ENCODE measurements at regions not wholly inside any gene's neighbourhood (a gene's known extent, or its start where the extent isn't known, plus 50 kb on each side); places are given as distances from the start of the nearest gene placed in this dataset.

DNA sequence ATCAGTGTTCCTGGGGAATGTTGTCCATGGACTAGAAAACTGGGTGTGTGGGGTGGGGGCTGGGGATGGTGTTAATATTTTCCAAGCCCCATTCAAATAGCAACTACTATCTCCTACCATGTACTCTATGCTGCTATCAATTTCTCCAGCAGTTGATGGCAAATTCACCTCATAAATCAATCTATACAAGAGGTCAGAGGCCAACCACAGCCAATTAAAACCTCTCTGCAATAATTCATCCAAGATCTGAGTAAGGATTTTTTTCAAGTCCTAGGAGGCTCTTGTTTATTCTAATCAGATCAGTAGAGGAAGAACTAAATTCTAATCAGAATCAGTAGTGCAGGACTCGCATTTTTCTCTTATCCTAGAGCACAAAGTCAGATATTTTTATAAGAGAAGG is 73.4 kb upstream of the WT1 start:
- Mint-ChIP-seq H3K9me3 (ENCODE audit: insufficient read depth) (no peaks in the 10 kb centered on the region), H3K27ac (no peak overlapping the region), H3K4me3 (no peak overlapping the region), H3K27me3 (peaks cover 14% of the 10 kb centered on the region), H3K4me1 (no peaks in the 10 kb centered on the region)
- WGBS (ENCODE audit: insufficient coverage): no CpG with 5 or more reads among the region's 1 CpG
- H3K4me2 ChIP-seq (replicated peaks; ENCODE audit: low read depth, low read length, poor library complexity, severe bottlenecking): no peak overlapping the region
- H3K4me1 ChIP-seq (ENCODE audit: control insufficient read depth in 2 of 2, insufficient read depth in 2 of 2, low read length in 2 of 2): no peaks in the 10 kb centered on the region
- no peak overlapping the region for H3K4me3 ChIP-seq (ENCODE audit: control extremely low read depth in 1 of 5, extremely low read depth in 1 of 5, insufficient read depth in 1 of 5, low read depth in 2 of 5, low read length in 4 of 5)
- H3K9me3 ChIP-seq (ENCODE audit: control extremely low read depth in 1 of 3, control insufficient read depth in 2 of 3, insufficient read depth in 1 of 3, low read length in 2 of 3): no peaks in the 10 kb centered on the region
- no peak overlapping the region for H2AFZ ChIP-seq (ENCODE audit: insufficient read depth, low read depth, low read length, poor library complexity, severe bottlenecking)
- H3K27ac ChIP-seq (ENCODE audit: low read length in 2 of 2): no peak overlapping the region
- ChIA-PET POLR2A (no interaction called here), CTCF (no interaction called here)
- DNase-seq (no peak), ATAC-seq (ENCODE audit: low read depth) (no peak)
- no peak overlapping the region for H3K9ac ChIP-seq (ENCODE audit: low read length)
- intact Hi-C loops (cut with micrococcal nuclease): no loop called here
- TF ChIP-seq EZH2 (IDR thresholded peaks at IDR 0.05; ENCODE audit: borderline replicate concordance, insufficient read depth, low read depth, low read length, poor library complexity, severe bottlenecking): no peak
- TF ChIP-seq, protein P1, sequence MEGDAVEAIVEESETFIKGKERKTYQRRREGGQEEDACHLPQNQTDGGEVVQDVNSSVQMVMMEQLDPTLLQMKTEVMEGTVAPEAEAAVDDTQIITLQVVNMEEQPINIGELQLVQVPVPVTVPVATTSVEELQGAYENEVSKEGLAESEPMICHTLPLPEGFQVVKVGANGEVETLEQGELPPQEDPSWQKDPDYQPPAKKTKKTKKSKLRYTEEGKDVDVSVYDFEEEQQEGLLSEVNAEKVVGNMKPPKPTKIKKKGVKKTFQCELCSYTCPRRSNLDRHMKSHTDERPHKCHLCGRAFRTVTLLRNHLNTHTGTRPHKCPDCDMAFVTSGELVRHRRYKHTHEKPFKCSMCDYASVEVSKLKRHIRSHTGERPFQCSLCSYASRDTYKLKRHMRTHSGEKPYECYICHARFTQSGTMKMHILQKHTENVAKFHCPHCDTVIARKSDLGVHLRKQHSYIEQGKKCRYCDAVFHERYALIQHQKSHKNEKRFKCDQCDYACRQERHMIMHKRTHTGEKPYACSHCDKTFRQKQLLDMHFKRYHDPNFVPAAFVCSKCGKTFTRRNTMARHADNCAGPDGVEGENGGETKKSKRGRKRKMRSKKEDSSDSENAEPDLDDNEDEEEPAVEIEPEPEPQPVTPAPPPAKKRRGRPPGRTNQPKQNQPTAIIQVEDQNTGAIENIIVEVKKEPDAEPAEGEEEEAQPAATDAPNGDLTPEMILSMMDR (IDR thresholded peaks at IDR 0.05): no peak
- H3K27me3 ChIP-seq (replicated peaks in 1 of 4; ENCODE audit: control extremely low read depth in 1 of 4, control insufficient read depth in 3 of 4, insufficient read depth in 4 of 4, low read length in 3 of 4): peaks cover 0 to 2% (median 0%) of the 10 kb centered on the region in 4 experiments
- no peaks in the 10 kb centered on the region for H4K20me1 ChIP-seq (ENCODE audit: control insufficient read depth, insufficient read depth, low read length, poor library complexity, severe bottlenecking)
- no peaks in the 10 kb centered on the region for H3K36me3 ChIP-seq (replicated peaks in 1 of 2; ENCODE audit: control extremely low read depth in 1 of 2, control insufficient read depth in 1 of 2, extremely low read depth in 1 of 2, insufficient read depth in 2 of 2, low read length in 1 of 2)
- no peaks in the 10 kb centered on the region for H3K79me2 ChIP-seq (ENCODE audit: control insufficient read depth, insufficient read depth, low read length)

DNA sequence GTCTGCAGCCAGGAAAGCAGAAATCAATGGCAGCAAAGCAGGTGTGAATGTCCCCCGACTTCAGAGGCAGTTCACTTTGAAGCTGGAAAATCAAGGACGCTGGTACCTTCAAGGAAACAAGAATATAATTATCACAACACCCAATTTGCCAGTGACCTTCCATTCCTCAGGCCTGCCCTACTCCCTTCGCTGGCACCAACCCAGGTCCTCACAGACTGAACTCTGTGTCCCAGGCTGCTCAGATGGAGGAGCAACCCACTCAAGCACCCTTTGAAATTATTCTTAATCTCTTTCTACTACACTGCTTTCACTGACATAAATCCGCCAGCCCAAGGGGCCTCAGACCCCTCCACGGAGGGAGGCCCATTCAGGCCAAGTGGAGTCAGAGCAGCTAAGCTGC is 64.7 kb upstream of the WT1 start:
- Mint-ChIP-seq H3K4me1 (no peaks in the 10 kb centered on the region), H3K9me3 (ENCODE audit: insufficient read depth) (no peaks in the 10 kb centered on the region), H3K4me3 (no peak overlapping the region), H3K27ac (no peak overlapping the region), H3K27me3 (peaks cover 7% of the 10 kb centered on the region)
- Histone ChIP-seq H3K9ac (ENCODE audit: low read length) (no peak overlapping the region), H3K4me2 (replicated peaks; ENCODE audit: low read depth, low read length, poor library complexity, severe bottlenecking) (no peak overlapping the region), H2AFZ (ENCODE audit: insufficient read depth, low read depth, low read length, poor library complexity, severe bottlenecking) (no peak overlapping the region), H3K27me3 (replicated peaks in 1 of 4; ENCODE audit: control extremely low read depth in 1 of 4, control insufficient read depth in 3 of 4, insufficient read depth in 4 of 4, low read length in 3 of 4) (no peaks in the 10 kb centered on the region), H3K79me2 (ENCODE audit: control insufficient read depth, insufficient read depth, low read length) (no peaks in the 10 kb centered on the region), H3K36me3 (replicated peaks in 1 of 2; ENCODE audit: control extremely low read depth in 1 of 2, control insufficient read depth in 1 of 2, extremely low read depth in 1 of 2, insufficient read depth in 2 of 2, low read length in 1 of 2) (no peaks in the 10 kb centered on the region), H3K4me3 (ENCODE audit: control extremely low read depth in 1 of 5, extremely low read depth in 1 of 5, insufficient read depth in 1 of 5, low read depth in 2 of 5, low read length in 4 of 5) (no peak overlapping the region), H3K4me1 (ENCODE audit: control insufficient read depth in 2 of 2, insufficient read depth in 2 of 2, low read length in 2 of 2) (no peaks in the 10 kb centered on the region), H3K9me3 (ENCODE audit: control extremely low read depth in 1 of 3, control insufficient read depth in 2 of 3, insufficient read depth in 1 of 3, low read length in 2 of 3) (no peaks in the 10 kb centered on the region), H4K20me1 (ENCODE audit: control insufficient read depth, insufficient read depth, low read length, poor library complexity, severe bottlenecking) (no peaks in the 10 kb centered on the region), H3K27ac (ENCODE audit: low read length in 2 of 2) (no peak overlapping the region)
- ChIA-PET CTCF (interaction anchor here (0.6 kb wide), 1 partner anchor 167 kb away, joined by 5 read pairs; no protein-coding TSS in a partner anchor), POLR2A (no interaction called here)
- no peak for ATAC-seq (ENCODE audit: low read depth)
- intact Hi-C loops (cut with micrococcal nuclease): no loop called here
- 93% methylated on average over 4 of the region's 5 CpGs for WGBS (ENCODE audit: insufficient coverage)
- DNase-seq: no peak
- no peak for TF ChIP-seq EZH2 (IDR thresholded peaks at IDR 0.05; ENCODE audit: borderline replicate concordance, insufficient read depth, low read depth, low read length, poor library complexity, severe bottlenecking)
- TF ChIP-seq, protein P1 (IDR thresholded peaks at IDR 0.05): no peak
